Testis (tissue), 2 donors: ENCODE measurements at regions not wholly inside any gene's neighbourhood (a gene's known extent, or its start where the extent isn't known, plus 50 kb on each side); places are given as distances from the start of the nearest gene placed in this dataset.

ENCODE experiments used
- POLR2A ChIP-seq: fragments of 450-650 bp; IDR thresholded peaks from one replicate; pipeline ENCODE4 v1.6.1; 2017; ENCODE audit warnings: antibody characterized with exemption, mild to moderate bottlenecking, moderate library complexity
- TF ChIP-seq, protein P1 (sequence below), 3 experiments: fragments of 450-650 bp in 2 of 3; fragments of 200-600 bp in 1 of 3; sonication (generic) in 1 of 3; IDR thresholded peaks; one replicate each; pipeline ENCODE4 v1.5.1; 2016 to 2019; ENCODE audit warnings: antibody characterized with exemption in 3 of 3, mild to moderate bottlenecking in 2 of 3, moderate library complexity in 1 of 3

DNA sequence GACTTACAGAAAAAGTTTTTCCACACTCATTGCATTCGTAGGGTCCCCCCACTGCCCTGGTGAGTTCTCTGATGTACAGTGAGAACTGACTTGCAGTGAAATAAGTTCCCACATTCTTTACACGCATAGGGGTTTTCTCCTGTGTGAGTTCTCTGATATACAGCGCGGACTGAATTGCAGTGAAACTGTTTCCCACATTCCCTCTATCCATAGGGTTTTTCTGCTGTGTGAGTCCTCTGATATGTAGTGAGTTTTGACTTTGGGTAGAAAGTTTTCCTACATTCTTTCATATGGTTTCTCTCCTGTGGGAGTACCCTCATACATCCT, 147.0 kb downstream of the GLRX3 start:
- TF ChIP-seq POLR2A = no peak
- TF ChIP-seq, protein P1, sequence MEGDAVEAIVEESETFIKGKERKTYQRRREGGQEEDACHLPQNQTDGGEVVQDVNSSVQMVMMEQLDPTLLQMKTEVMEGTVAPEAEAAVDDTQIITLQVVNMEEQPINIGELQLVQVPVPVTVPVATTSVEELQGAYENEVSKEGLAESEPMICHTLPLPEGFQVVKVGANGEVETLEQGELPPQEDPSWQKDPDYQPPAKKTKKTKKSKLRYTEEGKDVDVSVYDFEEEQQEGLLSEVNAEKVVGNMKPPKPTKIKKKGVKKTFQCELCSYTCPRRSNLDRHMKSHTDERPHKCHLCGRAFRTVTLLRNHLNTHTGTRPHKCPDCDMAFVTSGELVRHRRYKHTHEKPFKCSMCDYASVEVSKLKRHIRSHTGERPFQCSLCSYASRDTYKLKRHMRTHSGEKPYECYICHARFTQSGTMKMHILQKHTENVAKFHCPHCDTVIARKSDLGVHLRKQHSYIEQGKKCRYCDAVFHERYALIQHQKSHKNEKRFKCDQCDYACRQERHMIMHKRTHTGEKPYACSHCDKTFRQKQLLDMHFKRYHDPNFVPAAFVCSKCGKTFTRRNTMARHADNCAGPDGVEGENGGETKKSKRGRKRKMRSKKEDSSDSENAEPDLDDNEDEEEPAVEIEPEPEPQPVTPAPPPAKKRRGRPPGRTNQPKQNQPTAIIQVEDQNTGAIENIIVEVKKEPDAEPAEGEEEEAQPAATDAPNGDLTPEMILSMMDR (IDR thresholded peaks at IDR 0.05) = no peak
